Activated CD8-positive, alpha-beta T cell treated with anti-CD3 and anti-CD28 coated beads for 36 hours (primary cell): ENCODE measurements at regions not wholly inside any gene's neighbourhood (a gene's known extent, or its start where the extent isn't known, plus 50 kb on each side); places are given as distances from the start of the nearest gene placed in this dataset.

ENCODE experiments used
- ATAC-seq: fragments of 200-7000 bp; cut with Tn5 transposase; one replicate; pipeline ENCODE4 v1.10.0; 2021; ENCODE audit warnings: mild to moderate bottlenecking, moderate library complexity
- CTCF ChIA-PET: fragments of 350-600 bp; sonication (Branson Sonifier 250); formaldehyde crosslinking; loops from one replicate; lab custom pipeline; 2021; ENCODE audit warnings: antibody characterized with exemption; lab: Charles Lee
- POLR2A ChIA-PET: fragments of 350-600 bp; sonication (Branson Sonifier 250); formaldehyde crosslinking; loops from one replicate; lab custom pipeline; 2021; ENCODE audit warnings: antibody characterized with exemption; lab: Charles Lee
- DNase-seq: peaks from one replicate; pipeline ENCODE4 v3.0.0-alpha.2; 2020
- H3K27ac Mint-ChIP-seq: one replicate; pipeline ENCODE4 v1.8.0; 2021; ENCODE audit warnings: mild to moderate bottlenecking, mixed read lengths
- H3K27me3 Mint-ChIP-seq: one replicate; pipeline ENCODE4 v1.8.0; 2021; ENCODE audit warnings: mixed read lengths
- H3K36me3 Mint-ChIP-seq: one replicate; pipeline ENCODE4 v1.8.0; 2021; ENCODE audit warnings: low read depth, mixed read lengths
- H3K4me1 Mint-ChIP-seq: one replicate; pipeline ENCODE4 v1.8.0; 2021; ENCODE audit warnings: low read depth, mixed read lengths
- H3K4me3 Mint-ChIP-seq: one replicate; pipeline ENCODE4 v1.8.0; 2021; ENCODE audit warnings: mild to moderate bottlenecking, moderate library complexity, mixed read lengths
- H3K9me3 Mint-ChIP-seq: one replicate; pipeline ENCODE4 v1.8.0; 2021; ENCODE audit warnings: mixed read lengths
- CTCF ChIP-seq: fragments of 200-600 bp; IDR thresholded peaks from one replicate; pipeline ENCODE4 v1.8.0; 2022; ENCODE audit warnings: antibody characterized with exemption, mild to moderate bottlenecking
- intact Hi-C: fragments of 100-400 bp; cut with micrococcal nuclease; formaldehyde crosslinking; loops from one replicate; pipeline ENCODE4 v1.10.0; 2022

DNA sequence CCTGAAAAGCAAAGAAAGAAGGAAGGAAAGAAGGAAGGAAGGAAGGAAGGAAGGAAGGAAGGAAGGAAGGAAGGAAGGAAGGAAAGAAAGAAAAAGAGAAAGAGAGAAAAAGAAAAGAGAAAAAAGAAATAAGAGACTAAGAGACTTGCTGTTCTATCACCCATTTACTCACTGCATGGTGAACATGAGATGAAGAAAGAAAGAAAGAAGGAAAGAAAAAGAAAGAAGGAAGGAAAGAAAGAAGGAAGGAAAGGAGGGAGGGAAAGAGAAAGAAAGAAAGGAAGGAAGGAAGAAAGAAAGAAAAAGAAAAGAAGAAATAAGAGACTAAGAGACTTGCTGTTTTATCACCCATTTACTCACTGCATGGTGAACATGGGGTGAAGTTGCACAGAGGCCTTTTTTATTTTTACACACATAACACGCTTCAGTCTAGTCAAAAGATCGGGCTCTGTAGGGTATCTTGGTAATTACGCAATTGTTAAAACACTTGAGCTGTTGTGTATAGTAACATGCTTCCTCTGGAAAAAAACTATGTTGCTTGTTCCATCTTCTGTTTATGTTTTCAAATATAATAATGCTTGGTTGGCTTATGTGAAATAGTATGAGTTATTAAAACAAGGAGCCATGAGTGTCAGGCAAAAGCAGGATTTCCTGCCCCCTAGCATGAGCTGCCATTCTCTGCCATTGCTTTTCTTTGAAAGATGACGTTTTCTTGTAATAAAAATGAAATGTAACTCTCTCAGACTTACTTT lies 119.3 kb upstream of the ZNF608 start:
- peaks cover 9% of the 10 kb centered on the region for H3K4me1 Mint-ChIP-seq
- intact Hi-C loops, result no loop called here
- no peaks in the 10 kb centered on the region for H3K9me3 Mint-ChIP-seq
- ATAC-seq (no peak), DNase-seq (no peak)
- ChIA-PET CTCF (no interaction called here), POLR2A (no interaction called here)
- no peaks in the 10 kb centered on the region for H3K27me3 Mint-ChIP-seq
- no peak overlapping the region for H3K27ac Mint-ChIP-seq
- no peaks in the 10 kb centered on the region for H3K36me3 Mint-ChIP-seq
- H3K4me3 Mint-ChIP-seq, result no peak overlapping the region
- TF ChIP-seq CTCF, result no peak

DNA sequence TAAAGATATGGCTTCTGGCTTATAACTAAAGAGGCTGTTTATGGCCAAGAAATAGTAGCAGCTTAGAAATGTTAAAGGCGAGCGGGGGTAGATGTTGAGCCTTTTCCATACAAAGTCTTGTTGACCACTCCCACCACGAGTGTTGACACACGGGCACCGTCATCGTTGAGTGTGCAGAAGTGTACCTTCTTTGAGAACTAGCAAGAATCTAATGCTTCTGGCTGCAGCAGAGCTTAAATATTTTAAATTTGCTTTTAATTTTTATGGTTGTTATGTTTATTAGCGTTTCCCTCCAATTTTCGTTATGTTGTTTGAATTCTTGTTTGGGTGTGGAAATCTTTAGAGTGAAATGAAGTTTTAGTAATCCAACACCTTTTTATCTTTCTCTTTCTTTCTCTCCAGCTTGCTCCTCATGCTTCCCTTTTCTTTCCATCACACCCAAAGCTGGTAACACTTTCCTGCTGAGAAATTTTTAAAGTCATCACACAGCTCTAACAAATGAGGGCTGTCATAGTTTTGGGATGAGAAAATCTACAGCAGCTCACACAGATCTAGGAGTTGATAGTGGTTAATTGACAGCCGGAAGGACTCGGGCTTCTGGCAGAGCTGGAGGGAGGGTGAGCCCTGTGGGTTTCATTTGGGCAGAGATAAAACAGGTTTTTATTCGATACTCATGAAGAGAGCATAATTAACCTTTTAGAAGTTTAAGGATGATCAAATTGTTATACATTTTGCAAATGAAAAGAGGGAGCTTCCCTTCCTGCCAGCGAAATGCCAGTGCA lies 120.1 kb upstream of the ZNF608 start:
- Mint-ChIP-seq H3K27ac (no peak overlapping the region), H3K4me3 (no peak overlapping the region), H3K9me3 (no peaks in the 10 kb centered on the region), H3K4me1 (peaks cover 9% of the 10 kb centered on the region), H3K36me3 (no peaks in the 10 kb centered on the region), H3K27me3 (no peaks in the 10 kb centered on the region)
- ChIA-PET CTCF (no interaction called here), POLR2A (no interaction called here)
- ATAC-seq (no peak), DNase-seq (no peak)
- no peak for TF ChIP-seq CTCF
- intact Hi-C loops, result no loop called here

- intact Hi-C loops, result no loop called here
- Mint-ChIP-seq H3K36me3 (no peaks in the 10 kb centered on the region), H3K27ac (no peak overlapping the region), H3K9me3 (no peaks in the 10 kb centered on the region), H3K4me3 (no peak overlapping the region), H3K4me1 (peaks cover 9% of the 10 kb centered on the region), H3K27me3 (no peaks in the 10 kb centered on the region)
- ChIA-PET CTCF (no interaction called here), POLR2A (interaction anchor here (1.2 kb wide), 1 partner anchor 10 kb away, joined by 3 read pairs; no protein-coding TSS in a partner anchor)
- ATAC-seq (no peak), DNase-seq (no peak)
- TF ChIP-seq CTCF, result no peak
Observed at GRCh38 chr5:124867137-124867704, 120.8 kb upstream of the ZNF608 start.

GRCh38 chr5:124868676-124869075 lies 122.2 kb upstream of the ZNF608 start:
- intact Hi-C loops, result no loop called here
- Mint-ChIP-seq H3K4me1 (peaks cover 9% of the 10 kb centered on the region), H3K36me3 (no peaks in the 10 kb centered on the region), H3K4me3 (no peak overlapping the region), H3K27me3 (no peaks in the 10 kb centered on the region), H3K27ac (no peak overlapping the region), H3K9me3 (no peaks in the 10 kb centered on the region)
- POLR2A ChIA-PET, result interaction anchor here (1.2 kb wide), 1 partner anchor 9 kb away, joined by 3 read pairs; no protein-coding TSS in a partner anchor
- TF ChIP-seq CTCF, result no peak
- ATAC-seq (no peak), DNase-seq (no peak)
- CTCF ChIA-PET, result no interaction called here
